Tibial nerve (tissue), 4 donors: ENCODE measurements at regions not wholly inside any gene's neighbourhood (a gene's known extent, or its start where the extent isn't known, plus 50 kb on each side); places are given as distances from the start of the nearest gene placed in this dataset.

ENCODE experiments used
- DNase-seq, 2 donors: peaks; one replicate each; pipeline ENCODE4 v3.0.0-alpha.2; 2019; ENCODE audit warnings: low spot score in 2 of 2
- H3K27ac ChIP-seq, 4 donors: fragments of 200-600 bp; sonication (generic) in 3 of 4; one replicate each; pipeline ENCODE4 v1.5.1; 2017 to 2019; ENCODE audit warnings: mild to moderate bottlenecking in 1 of 4
- H3K27me3 ChIP-seq, 2 donors: fragments of 200-600 bp; sonication (generic) in 1 of 2; one replicate each; pipeline versions ENCODE4 v1.5.1 to v1.6.0; 2017 to 2019
- H3K36me3 ChIP-seq, 3 donors: fragments of 200-600 bp; sonication (generic); one replicate each; pipeline ENCODE4 v1.5.1; 2018 to 2019
- H3K4me1 ChIP-seq, 4 donors: fragments of 200-600 bp; sonication (generic) in 3 of 4; one replicate each; pipeline ENCODE4 v1.5.1; 2017 to 2019
- H3K4me3 ChIP-seq, 4 donors: fragments of 200-600 bp; sonication (generic) in 3 of 4; one replicate each; pipeline ENCODE4 v1.5.1; 2017 to 2019; ENCODE audit warnings: mild to moderate bottlenecking in 1 of 4, moderate library complexity in 1 of 4
- H3K9me3 ChIP-seq, 4 donors: fragments of 200-600 bp; sonication (generic) in 3 of 4; one replicate each; pipeline ENCODE4 v1.5.1; 2017 to 2019
- CTCF ChIP-seq, 5 experiments: fragments of 200-600 bp in 3 of 5; fragments of 450-650 bp in 2 of 5; sonication (generic) in 3 of 5; IDR thresholded peaks; one replicate each; pipeline ENCODE4 v1.5.1; 2016 to 2019; ENCODE audit warnings: antibody characterized with exemption in 5 of 5, mild to moderate bottlenecking in 3 of 5, moderate library complexity in 2 of 5
- EP300 ChIP-seq, 2 donors: sonication (generic); formaldehyde crosslinking; IDR thresholded peaks; one replicate each; pipeline ENCODE4 v1.6.1; 2017; ENCODE audit warnings: antibody characterized with exemption in 2 of 2, mild to moderate bottlenecking in 1 of 2
- POLR2A ChIP-seq, 2 donors: fragments of 450-650 bp; IDR thresholded peaks; one replicate each; pipeline ENCODE4 v1.6.1; 2017; ENCODE audit warnings: antibody characterized with exemption in 2 of 2, mild to moderate bottlenecking in 2 of 2, moderate library complexity in 2 of 2
- WGBS, 2 donors: methylation state at CpG; one replicate each; pipeline ENCODE4 v1.1.5; 2018; 5-methylcytosine and 5-hydroxymethylcytosine counted together

GRCh38 chr3:104990758-104991157, 376.0 kb upstream of the ALCAM start:
- H3K27ac ChIP-seq, result no peak overlapping the region
- TF ChIP-seq CTCF (IDR thresholded peaks at IDR 0.05), result no peak
- TF ChIP-seq EP300 (IDR thresholded peaks at IDR 0.05), result no peak
- TF ChIP-seq POLR2A (IDR thresholded peaks at IDR 0.05), result no peak

GRCh38 chr3:104992676-104993075, 374.0 kb upstream of the ALCAM start:
- no peak for DNase-seq
- TF ChIP-seq EP300 (IDR thresholded peaks at IDR 0.05), result no peak
- TF ChIP-seq CTCF (IDR thresholded peaks at IDR 0.05), result no peak
- TF ChIP-seq POLR2A (IDR thresholded peaks at IDR 0.05), result no peak
- Histone ChIP-seq H3K4me3 (no peak overlapping the region), H3K4me1 (no peaks in the 10 kb centered on the region), H3K27me3 (no peaks in the 10 kb centered on the region), H3K27ac (no peak overlapping the region), H3K36me3 (no peaks in the 10 kb centered on the region), H3K9me3 (peaks cover 0 to 10% (median under 1%) of the 10 kb centered on the region in 4 donors)
- WGBS, 2 donors, result 67% methylated on average over 3 of the region's 3 CpGs

More at GRCh38 chr3:104990758-104991157, 376.0 kb upstream of the ALCAM start:
- Histone ChIP-seq H3K4me3 (no peak overlapping the region), H3K36me3 (no peaks in the 10 kb centered on the region), H3K4me1 (no peaks in the 10 kb centered on the region), H3K27me3 (no peaks in the 10 kb centered on the region), H3K9me3 (no peaks in the 10 kb centered on the region)
- no peak for DNase-seq
- 71 to 76% methylated on average over 2 of the region's 2 CpGs for WGBS, 2 donors

- Histone ChIP-seq H3K27me3 (no peaks in the 10 kb centered on the region), H3K4me1 (no peaks in the 10 kb centered on the region), H3K9me3 (no peaks in the 10 kb centered on the region), H3K36me3 (no peaks in the 10 kb centered on the region), H3K4me3 (no peak overlapping the region), H3K27ac (no peak overlapping the region)
- no peak for TF ChIP-seq EP300 (IDR thresholded peaks at IDR 0.05)
- no peak for TF ChIP-seq POLR2A (IDR thresholded peaks at IDR 0.05)
- no peak for TF ChIP-seq CTCF (IDR thresholded peaks at IDR 0.05)
- no peak for DNase-seq
Observed at GRCh38 chr3:105006164-105006563, 360.5 kb upstream of the ALCAM start.

GRCh38 chr3:105013657-105014056, 353.1 kb upstream of the ALCAM start:
- no peak for TF ChIP-seq EP300 (IDR thresholded peaks at IDR 0.05)
- TF ChIP-seq POLR2A (IDR thresholded peaks at IDR 0.05), result no peak
- no peak for TF ChIP-seq CTCF (IDR thresholded peaks at IDR 0.05)

GRCh38 chr3:105014631-105015030, 352.1 kb upstream of the ALCAM start:
- H3K36me3 ChIP-seq, result no peaks in the 10 kb centered on the region
- 32 to 42% methylated on average over 1 of the region's 1 CpG for WGBS, 2 donors
- no peaks in the 10 kb centered on the region for H3K4me1 ChIP-seq
- no peak for TF ChIP-seq CTCF (IDR thresholded peaks at IDR 0.05)
- no peak for TF ChIP-seq EP300 (IDR thresholded peaks at IDR 0.05)
- no peak for TF ChIP-seq POLR2A (IDR thresholded peaks at IDR 0.05)
- DNase-seq, result no peak
- H3K27ac ChIP-seq, result no peak overlapping the region
- no peaks in the 10 kb centered on the region for H3K9me3 ChIP-seq
- no peaks in the 10 kb centered on the region for H3K27me3 ChIP-seq
- H3K4me3 ChIP-seq, result no peak overlapping the region

More at GRCh38 chr3:105013657-105014056, 353.1 kb upstream of the ALCAM start:
- no peaks in the 10 kb centered on the region for H3K27me3 ChIP-seq
- no peak overlapping the region for H3K4me3 ChIP-seq
- no peaks in the 10 kb centered on the region for H3K4me1 ChIP-seq
- no peak overlapping the region for H3K27ac ChIP-seq
- DNase-seq, result no peak
- H3K9me3 ChIP-seq, result no peaks in the 10 kb centered on the region
- 61% methylated on average over 2 of the region's 2 CpGs for WGBS, 2 donors
- H3K36me3 ChIP-seq, result no peaks in the 10 kb centered on the region
